Lung (tissue), 11 donors: ENCODE measurements at regions not wholly inside any gene's neighbourhood (a gene's known extent, or its start where the extent isn't known, plus 50 kb on each side); places are given as distances from the start of the nearest gene placed in this dataset.

Source experiments
- ATAC-seq: fragments of 200-7000 bp; cut with Tn5 transposase; one replicate; pipeline ENCODE4 v1.9.1; 2020; ENCODE audit warnings: moderate number of reproducible peaks; ENCODE audit not compliant: insufficient read depth, low FRiP score
- DNase-seq, 3 donors: peaks; one replicate each; pipeline ENCODE4 v3.0.0-alpha.2; 2013 to 2017
- H3K27ac ChIP-seq, 2 donors: one replicate each; pipeline ENCODE4 v1.5.1; 2013; ENCODE audit warnings: mild to moderate bottlenecking in 2 of 2, moderate library complexity in 2 of 2, control low read depth in 1 of 2, inconsistent platforms in 1 of 2, low read depth in 1 of 2, low read length in 1 of 2
- H3K27me3 ChIP-seq, 3 donors: one replicate each; pipeline ENCODE4 v1.5.1; 2013; ENCODE audit warnings: low read length in 2 of 3; ENCODE audit not compliant: control insufficient read depth in 3 of 3, insufficient read depth in 3 of 3
- H3K36me3 ChIP-seq, 4 donors: one replicate each; pipeline ENCODE4 v1.5.1; 2013; ENCODE audit warnings: low read length in 4 of 4, mild to moderate bottlenecking in 1 of 4, moderate library complexity in 1 of 4; ENCODE audit not compliant: control insufficient read depth in 4 of 4, insufficient read depth in 4 of 4
- H3K4me1 ChIP-seq, 5 donors: one replicate each; pipeline ENCODE4 v1.5.1; 2013; ENCODE audit warnings: low read length in 5 of 5, mild to moderate bottlenecking in 2 of 5, moderate library complexity in 1 of 5; ENCODE audit not compliant: control insufficient read depth in 5 of 5, insufficient read depth in 5 of 5
- H3K4me3 ChIP-seq: one replicate; pipeline ENCODE4 v1.5.1; 2013; ENCODE audit warnings: mild to moderate bottlenecking, control low read depth, moderate library complexity
- H3K9ac ChIP-seq, 2 donors: one replicate each; pipeline ENCODE4 v1.5.1; 2013; ENCODE audit warnings: low read length in 2 of 2, control low read depth in 1 of 2; ENCODE audit not compliant: insufficient read depth in 1 of 2
- H3K9me3 ChIP-seq, 4 donors: one replicate each; pipeline ENCODE4 v1.5.1; 2013; ENCODE audit warnings: low read length in 3 of 4, mild to moderate bottlenecking in 1 of 4, moderate library complexity in 1 of 4; ENCODE audit not compliant: control insufficient read depth in 4 of 4, insufficient read depth in 3 of 4
- WGBS, 2 donors: extraction: QIAGEN DNeasy Blood & Tissue Kit; methylation state at CpG; one replicate each; pipeline ENCODE4 v1.1.7; 2013; 5-methylcytosine and 5-hydroxymethylcytosine counted together
- TF ChIP-seq, protein P1 (sequence below): IDR thresholded peaks from 2 replicates; pipeline ENCODE4 v1.5.1; 2012; ENCODE audit warnings: mild to moderate bottlenecking; ENCODE audit errors: control extremely low read depth, extremely low read depth
- donor health status: control.
- donor health status: control.
- donor health status: Bipolar disorder and iron deficiency.
- donor health status: healthy.
- donor health status: DM: yes; HTN: yes; CAD: no.

GRCh38 chr21:36646645-36647044 is 52.3 kb upstream of the SIM2 start:
- 83 to 89% methylated on average over 6 of the region's 6 CpGs for WGBS, 2 donors
- Histone ChIP-seq H3K36me3 (no peaks in the 10 kb centered on the region), H3K9ac (no peak overlapping the region), H3K4me1 (no peaks in the 10 kb centered on the region), H3K27ac (no peak overlapping the region), H3K9me3 (no peaks in the 10 kb centered on the region), H3K4me3 (no peak overlapping the region), H3K27me3 (no peaks in the 10 kb centered on the region)
- ATAC-seq (no peak), DNase-seq (no peak)
- TF ChIP-seq, protein P1, sequence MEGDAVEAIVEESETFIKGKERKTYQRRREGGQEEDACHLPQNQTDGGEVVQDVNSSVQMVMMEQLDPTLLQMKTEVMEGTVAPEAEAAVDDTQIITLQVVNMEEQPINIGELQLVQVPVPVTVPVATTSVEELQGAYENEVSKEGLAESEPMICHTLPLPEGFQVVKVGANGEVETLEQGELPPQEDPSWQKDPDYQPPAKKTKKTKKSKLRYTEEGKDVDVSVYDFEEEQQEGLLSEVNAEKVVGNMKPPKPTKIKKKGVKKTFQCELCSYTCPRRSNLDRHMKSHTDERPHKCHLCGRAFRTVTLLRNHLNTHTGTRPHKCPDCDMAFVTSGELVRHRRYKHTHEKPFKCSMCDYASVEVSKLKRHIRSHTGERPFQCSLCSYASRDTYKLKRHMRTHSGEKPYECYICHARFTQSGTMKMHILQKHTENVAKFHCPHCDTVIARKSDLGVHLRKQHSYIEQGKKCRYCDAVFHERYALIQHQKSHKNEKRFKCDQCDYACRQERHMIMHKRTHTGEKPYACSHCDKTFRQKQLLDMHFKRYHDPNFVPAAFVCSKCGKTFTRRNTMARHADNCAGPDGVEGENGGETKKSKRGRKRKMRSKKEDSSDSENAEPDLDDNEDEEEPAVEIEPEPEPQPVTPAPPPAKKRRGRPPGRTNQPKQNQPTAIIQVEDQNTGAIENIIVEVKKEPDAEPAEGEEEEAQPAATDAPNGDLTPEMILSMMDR = no peak

- H3K9ac ChIP-seq = no peak overlapping the region
- no peaks in the 10 kb centered on the region for H3K9me3 ChIP-seq
- WGBS, 2 donors = 51 to 52% methylated on average over 15 of the region's 15 CpGs
- no peaks in the 10 kb centered on the region for H3K4me1 ChIP-seq
- H3K36me3 ChIP-seq = no peaks in the 10 kb centered on the region
- no peaks in the 10 kb centered on the region for H3K27me3 ChIP-seq
- DNase-seq (no peak), ATAC-seq (no peak)
- H3K27ac ChIP-seq = no peak overlapping the region
- TF ChIP-seq, protein P1 = no peak
- no peak overlapping the region for H3K4me3 ChIP-seq
Observed at GRCh38 chr21:36647279-36648093, 51.4 kb upstream of the SIM2 start.
